Fibroblast of skin of left biceps (primary cell): ENCODE measurements at regions not wholly inside any gene's neighbourhood (a gene's known extent, or its start where the extent isn't known, plus 50 kb on each side); places are given as distances from the start of the nearest gene placed in this dataset.
A peak's percentile ranks its signal among the peaks of the same experiment; 100 is the strongest.

Source experiments
- DNase-seq, 2 experiments: peaks; one replicate each; pipeline ENCODE4 v3.0.0-alpha.2; 2013; ENCODE audit warnings: low read depth in 2 of 2

GRCh38 chr6:142561511-142562265, 259.9 kb downstream of the ADGRG6 start:
- DNase-seq = no peak

- DNase-seq = no peak
Measured at GRCh38 chr6:142562865-142563264, 261.1 kb downstream of the ADGRG6 start.

- DNase-seq = peak in 1 of 2 experiments; percentile 26
Measured at GRCh38 chr6:142566628-142567396, 265.0 kb downstream of the ADGRG6 start.

- DNase-seq = no peak
Measured at GRCh38 chr6:142567461-142567860, 265.7 kb downstream of the ADGRG6 start.

- DNase-seq = peak in 1 of 2 experiments; percentile 18
Measured at GRCh38 chr6:142568857-142569597, 267.2 kb downstream of the ADGRG6 start.

- DNase-seq = no peak
Measured at GRCh38 chr6:142569676-142570075, 267.9 kb downstream of the ADGRG6 start.

- no peak for DNase-seq
Measured at GRCh38 chr6:142570221-142570671, 268.4 kb downstream of the ADGRG6 start.

- DNase-seq = no peak
Measured at GRCh38 chr6:142592876-142593275, 291.1 kb downstream of the ADGRG6 start.

- DNase-seq = no peak
Measured at GRCh38 chr6:142597836-142598235, 296.0 kb downstream of the ADGRG6 start.

- no peak for DNase-seq
Measured at GRCh38 chr6:142601427-142601826, 299.6 kb downstream of the ADGRG6 start.

- no peak for DNase-seq
Measured at GRCh38 chr6:142602972-142603371, 301.2 kb downstream of the ADGRG6 start.

GRCh38 chr6:142605922-142606485, 304.2 kb downstream of the ADGRG6 start:
- DNase-seq = peak; percentile 2 to 14

- DNase-seq = no peak
Measured at GRCh38 chr6:142612956-142613355, 311.1 kb downstream of the ADGRG6 start.

GRCh38 chr6:142613981-142614380, 312.2 kb downstream of the ADGRG6 start:
- DNase-seq = no peak

- DNase-seq = no peak
Measured at GRCh38 chr6:142617158-142617557, 315.4 kb downstream of the ADGRG6 start.

- DNase-seq = no peak
Measured at GRCh38 chr6:142621822-142622221, 320.0 kb downstream of the ADGRG6 start.

GRCh38 chr6:142624978-142625715, 319.8 kb downstream of the HIVEP2 start:
- no peak for DNase-seq

GRCh38 chr6:142627474-142627873, 317.5 kb downstream of the HIVEP2 start:
- no peak for DNase-seq

GRCh38 chr6:142631517-142632385, 313.2 kb downstream of the HIVEP2 start:
- DNase-seq = no peak

- no peak for DNase-seq
Measured at GRCh38 chr6:142633317-142633716, 311.7 kb downstream of the HIVEP2 start.
